Stimulated activated CD8-positive, alpha-beta memory T cell treated with anti-CD3 and anti-CD28 coated beads, Interleukin-15, amount 100 ng/mL, for 24 hours (primary cell): ENCODE measurements at regions not wholly inside any gene's neighbourhood (a gene's known extent, or its start where the extent isn't known, plus 50 kb on each side); places are given as distances from the start of the nearest gene placed in this dataset.

Experiments
- DNase-seq: peaks from one replicate; pipeline ENCODE4 v3.0.0-alpha.2; 2020; ENCODE audit warnings: low read depth

DNA sequence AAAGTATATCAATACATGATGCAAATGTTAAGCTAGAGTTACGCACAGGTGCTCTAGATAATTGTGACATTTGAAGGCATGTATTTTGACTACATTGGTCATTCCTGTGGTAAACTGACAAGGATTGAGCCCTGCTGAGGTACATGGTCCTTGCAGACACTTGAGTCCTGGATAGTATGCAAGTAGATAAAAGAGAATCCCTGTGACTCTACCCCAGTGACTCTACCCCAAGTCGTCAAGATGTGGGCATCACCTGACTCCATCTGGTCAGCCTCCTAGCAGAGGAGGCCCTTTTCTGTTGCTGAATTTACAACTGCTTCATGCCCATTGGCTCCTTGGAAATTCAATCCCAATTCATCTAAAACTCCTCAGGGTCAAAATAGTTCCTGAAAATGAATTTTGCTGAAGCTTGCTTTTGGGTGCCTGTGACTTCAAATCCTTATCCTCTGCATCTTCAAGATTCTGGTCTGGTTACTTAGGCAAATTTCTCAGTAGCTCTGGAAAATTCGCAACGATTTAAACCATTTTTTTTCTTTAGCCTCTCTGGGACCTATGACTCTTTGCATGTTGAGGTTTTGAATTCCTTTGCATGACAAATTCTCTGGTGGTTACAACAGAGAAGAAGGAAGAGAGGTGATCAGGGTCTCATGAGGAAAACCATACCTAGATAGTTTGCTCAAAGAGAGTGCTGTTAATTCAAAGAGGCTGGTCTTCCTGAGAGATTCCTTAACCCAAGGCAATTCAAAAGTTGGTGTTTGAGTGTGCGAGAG, 422.1 kb downstream of the FGF9 start:
- no peak for DNase-seq

DNA sequence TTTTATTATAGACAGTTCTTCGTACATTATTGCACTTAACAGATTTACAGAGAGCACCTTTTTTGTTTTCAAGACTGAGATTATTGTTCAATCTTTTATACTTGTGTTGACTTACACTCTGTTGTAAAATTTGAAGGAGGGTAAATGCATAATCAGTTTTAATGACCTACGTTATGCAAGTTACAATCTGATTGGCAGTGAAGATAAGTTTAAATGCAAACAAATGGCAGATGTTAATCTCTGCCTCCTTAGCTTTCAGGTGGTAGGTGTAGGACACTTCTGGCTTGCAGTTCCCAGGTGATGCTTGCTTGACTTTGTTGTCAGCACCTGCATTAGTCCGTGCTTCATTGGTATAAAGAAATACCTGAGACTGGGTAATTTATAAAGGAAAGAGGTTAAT, 424.9 kb downstream of the FGF9 start:
- DNase-seq = no peak

DNA sequence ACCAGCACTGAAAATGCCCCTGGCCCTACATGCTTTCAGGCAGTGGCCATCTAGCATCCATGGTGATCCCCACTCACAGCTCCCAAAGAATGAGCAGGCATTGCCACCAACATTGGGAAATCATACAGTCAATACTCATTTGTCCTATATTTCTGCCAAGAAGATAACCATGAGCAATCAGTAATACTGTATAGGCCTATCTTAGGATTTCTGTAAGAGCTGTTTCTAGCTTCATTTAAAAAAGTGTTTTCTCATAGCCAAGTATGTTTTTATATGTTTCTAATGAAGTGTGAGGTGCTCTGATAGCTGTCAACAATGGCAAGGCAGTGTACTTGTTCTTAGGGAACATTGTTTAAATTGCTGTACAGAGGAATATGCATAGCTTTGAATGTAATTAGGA, 428.7 kb downstream of the FGF9 start:
- no peak for DNase-seq

DNA sequence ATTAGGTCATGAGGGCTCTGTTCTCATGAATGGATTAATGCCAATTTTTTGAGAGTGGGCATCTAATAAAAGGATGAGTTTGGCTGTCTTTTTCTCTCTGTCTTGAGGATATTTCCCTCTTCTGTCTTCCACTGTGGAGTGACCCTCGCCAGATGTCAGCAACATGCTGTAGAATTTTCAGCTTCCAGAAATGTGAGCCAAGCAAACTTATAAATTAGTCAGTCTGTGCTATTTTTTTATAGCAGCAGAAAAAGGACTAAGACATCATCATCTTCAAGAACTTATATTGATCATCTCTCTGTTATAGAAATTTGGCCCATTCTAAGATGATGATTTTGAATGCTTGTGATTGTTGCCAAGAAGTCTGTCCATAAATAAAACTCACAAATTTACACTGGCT, 431.4 kb downstream of the FGF9 start:
- no peak for DNase-seq

DNA sequence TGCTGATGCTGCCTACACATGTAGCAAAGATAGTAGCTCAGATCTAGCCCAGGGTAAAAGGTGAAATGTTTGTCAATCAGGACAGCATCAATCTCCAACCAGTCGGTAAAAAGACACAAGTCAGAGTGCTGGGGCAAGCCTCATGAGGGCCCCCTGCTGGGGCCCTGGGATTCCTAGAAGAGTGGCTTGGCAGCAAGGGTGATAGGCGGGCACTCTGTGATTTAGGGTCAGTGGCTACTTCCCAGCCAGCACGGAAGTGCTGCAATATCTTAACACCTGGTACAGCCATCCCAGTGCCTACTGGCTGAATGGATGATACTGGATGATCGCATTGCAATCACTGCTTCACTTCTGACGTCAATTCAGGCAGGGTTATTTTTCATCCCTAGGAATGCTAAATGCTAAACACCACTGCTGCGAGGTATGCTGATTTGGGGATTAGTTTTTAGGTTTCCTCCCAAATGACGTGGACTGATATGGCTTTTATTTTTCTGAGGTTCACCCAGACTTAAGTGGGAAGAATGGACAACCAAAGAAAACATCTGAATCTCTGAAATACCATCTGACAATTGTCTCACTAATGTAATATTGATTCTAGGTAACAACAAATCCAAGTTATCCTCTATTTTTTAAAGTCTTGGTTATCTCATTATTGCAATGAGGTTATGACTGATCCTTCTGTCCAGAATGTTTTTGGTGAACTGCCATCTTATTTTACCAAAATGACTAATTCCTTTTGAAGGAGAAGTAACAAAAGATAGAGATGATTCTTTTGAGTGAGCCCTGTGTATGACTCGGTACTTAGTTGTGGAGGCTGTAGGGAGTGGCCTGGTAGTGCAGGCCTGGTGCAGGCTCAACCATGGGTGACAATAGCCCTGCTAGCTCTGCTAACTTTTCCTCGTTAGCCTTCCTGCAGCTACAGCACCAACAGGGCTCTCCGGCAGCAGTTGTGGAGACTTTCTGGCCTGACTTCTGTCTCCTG, 432.5 kb downstream of the FGF9 start:
- DNase-seq = no peak

DNA sequence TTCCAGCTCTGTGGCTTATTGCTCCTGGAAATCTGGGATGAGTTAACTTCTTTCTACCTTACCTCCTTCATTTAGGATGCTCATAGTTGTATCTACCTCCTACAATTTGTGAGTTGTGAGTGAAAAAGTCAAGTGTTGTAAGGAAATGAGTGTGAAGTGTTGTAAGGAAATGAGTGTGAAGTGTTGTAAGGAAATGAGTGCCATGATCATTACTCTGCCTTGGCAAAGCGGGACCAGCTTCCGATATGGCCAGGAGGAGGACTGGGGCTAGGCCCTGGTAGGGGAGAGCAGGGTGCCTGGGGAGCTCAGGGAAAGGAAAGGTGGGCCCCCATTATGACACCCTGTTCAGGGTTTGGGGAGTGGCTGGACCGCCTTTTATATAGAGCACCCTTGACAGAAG, 435.2 kb downstream of the FGF9 start:
- no peak for DNase-seq

DNA sequence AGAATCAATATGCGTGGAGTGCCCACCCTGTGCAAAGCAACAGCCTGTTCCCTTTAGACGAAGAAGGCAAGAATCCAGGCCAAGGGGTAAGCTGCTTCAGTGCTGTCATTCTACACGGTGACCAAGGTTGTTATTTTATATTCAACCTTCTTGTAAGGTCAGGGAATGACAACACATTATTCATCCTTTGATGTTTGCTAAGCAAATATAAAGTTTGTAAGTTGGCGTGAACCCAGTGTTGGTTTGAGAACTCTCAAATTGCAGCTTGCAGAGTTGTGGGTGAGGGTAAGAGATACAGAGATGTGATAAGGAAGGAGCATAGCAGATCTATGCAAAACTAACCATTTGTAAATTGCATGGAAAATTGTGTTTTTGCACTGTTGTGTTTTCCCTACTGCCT, 436.7 kb downstream of the FGF9 start:
- DNase-seq = no peak

DNA sequence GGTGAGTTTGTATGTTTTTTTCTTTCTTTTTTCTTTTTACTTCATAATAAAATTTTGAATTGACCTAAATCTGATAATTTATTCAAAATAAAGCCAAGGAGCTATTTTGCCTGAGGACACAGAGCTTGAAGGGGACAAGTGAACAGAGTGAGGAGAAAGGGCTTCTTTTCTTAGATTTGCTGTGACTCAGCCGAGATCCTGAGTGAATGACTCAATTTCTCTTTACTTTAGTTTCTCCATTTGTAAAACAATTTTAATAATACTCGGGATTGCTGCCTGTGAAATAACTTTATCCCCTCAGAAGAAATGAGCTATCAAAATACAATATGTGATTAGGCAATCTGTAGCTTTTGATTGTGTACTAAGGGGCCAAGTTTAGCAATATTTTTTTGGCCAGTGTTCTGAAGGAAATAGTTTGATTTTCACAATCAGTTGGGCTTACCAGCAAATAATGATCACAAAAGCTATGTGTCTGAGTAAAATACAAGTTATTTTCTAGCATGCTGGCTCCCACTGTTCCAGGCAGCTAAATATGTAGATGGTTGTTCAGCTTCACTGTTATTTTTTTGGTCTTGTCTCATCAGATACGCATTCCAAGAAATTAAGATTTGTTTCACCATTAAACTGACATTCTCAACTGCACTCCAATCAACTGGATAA, 437.5 kb downstream of the FGF9 start:
- DNase-seq = no peak

DNA sequence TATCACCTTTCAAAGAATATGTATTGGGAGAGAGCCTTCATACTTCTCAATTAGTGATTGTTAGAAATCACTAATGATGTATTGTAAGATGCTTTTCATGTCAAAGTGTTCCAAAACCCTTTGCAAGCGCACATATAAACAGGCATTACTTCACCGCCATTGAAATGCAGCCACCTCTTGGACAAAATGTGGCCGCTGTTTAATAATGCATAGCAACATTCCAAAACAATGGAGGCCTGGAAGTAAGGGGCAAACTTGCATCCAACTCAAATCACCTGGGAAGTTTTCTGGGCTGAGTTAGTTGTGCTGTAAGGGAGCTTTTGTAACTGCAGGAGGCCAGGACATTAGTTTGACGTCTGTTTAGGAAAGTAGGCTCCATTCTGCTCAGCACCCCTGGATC, 438.1 kb downstream of the FGF9 start:
- DNase-seq = no peak

DNA sequence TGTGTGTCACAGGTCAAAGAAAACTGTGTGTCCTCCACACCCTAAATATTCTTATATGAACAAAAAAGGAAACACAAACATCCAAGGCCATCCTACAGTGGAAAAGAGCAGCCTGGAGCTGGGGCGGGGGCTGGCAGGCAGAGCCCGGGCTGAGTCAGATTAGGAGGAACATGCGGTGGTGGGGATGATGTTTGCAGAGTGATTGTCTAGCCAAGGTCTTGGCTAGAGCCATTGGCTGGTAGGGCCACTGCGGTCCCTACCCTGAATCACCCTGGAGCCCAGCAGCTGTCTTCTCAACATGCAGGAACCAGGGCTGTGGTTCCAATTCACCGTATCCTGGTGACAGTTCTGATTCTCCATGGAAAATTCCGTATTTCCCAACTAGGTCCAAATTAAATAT, 439.5 kb downstream of the FGF9 start:
- DNase-seq = no peak

DNA sequence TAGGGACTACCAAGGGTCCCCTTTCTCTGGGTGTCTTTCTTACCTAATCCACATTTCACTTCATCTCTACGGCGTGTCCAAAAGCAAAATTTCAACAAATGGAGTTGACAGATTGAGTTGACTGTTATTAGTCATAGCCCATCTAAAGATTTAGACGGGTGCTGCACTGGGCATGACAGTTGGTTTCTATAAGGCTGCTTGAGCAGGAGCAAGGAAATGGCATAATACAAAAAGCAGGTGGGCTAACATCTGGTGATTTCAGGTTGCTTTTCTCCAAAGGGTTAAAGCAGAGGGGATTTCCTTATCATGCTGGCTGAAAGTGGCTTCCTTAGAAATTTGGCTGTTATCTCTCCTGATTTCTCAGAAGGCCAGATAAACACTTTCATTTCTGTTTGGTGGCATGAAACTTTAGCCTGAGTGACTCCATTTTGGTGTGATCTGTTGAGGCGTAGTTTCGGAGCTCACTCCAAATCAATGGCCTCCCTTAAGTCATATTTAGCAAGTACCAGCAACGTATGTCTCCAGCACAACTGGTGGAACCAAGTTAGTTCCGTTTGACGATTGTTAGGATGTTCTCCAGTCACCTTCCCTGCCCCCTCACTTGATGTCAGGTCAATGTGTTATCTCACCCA, 440.4 kb downstream of the FGF9 start:
- no peak for DNase-seq

DNA sequence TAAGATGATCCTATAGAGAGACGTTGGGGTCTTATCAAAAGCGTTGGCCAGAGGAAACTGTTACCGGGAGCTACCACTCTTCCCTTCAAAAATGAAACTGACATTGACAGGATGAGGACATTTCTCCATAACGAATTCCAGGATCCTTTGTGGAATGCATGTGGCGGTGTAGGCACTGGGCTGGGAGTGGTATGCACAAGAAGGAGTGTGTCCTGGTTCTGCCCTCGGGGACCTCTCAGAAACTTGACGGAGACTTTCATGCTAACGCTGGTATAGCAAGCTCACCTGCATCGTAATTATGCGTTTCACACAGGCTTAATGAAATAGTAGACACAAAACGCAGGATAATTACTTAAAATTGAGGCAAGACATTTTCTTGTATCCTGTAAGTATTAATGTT, 441.1 kb downstream of the FGF9 start:
- DNase-seq = no peak

DNA sequence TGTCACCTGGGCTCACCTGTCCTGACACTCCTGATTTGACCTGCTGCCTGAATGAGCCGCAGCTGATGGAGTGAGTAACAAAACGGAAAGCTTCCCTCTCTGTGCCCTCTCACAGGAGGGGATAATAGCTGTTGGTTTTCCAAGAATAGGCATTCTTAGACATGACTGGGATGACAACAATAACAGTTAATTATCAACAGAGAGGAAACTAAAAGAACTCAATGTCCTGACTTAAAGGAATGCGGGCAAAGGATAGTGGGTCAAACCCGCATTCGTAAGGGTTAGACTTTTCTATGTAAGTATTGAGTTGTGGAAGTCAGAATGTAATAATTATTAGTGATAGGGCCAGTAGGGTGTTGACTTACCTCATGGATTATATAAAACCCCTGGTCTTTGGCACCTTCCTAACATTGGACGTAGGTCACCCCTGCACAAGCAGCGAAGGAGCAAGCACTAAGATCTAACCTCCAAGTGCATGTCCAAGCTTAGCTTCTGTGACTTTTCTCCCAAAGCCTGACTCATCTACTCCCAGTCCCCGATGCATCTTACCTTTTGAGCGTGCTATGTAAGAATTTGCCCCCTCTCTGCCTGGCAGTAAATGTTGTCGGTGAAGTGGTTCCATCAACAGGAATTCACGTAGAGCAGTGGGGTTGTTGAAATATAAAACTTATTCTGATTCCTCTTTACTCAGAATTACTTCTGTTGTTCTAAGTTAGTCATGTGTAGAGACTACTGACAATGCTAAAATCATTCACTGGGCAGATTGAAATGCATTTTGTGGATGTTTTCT, 442.3 kb downstream of the FGF9 start:
- DNase-seq = no peak

DNA sequence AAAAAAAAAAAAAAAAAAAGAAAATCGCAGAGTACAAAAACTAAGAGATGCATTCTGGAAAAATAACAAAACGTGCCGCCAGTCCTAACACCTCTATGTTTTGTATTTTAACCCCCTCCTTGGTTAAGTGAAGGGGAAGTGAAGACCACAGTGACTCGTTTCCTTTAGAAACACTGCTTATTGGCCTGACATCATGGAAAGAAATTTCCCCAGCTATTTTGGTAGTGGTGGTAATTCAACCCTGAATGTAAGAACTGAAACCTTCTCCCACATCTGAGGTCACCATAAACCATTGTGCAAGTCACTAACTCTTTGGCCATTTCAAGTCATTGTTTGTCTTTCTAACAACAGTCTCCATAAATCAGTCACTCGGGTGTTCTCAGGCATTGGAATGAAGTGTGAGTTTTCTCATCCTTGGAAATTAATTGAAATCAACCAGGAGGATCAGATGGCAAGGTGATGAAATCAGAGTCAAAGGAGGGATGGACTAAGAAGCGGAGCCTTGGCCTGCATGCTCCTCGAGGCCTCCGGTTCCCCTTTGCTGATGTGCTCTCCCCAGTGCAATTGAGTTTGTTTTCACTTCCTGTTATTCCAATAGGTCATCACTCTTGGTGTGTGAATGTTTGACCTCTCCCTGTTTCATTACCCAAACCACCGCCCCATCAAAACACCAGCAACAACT, 443.9 kb downstream of the FGF9 start:
- no peak for DNase-seq

DNA sequence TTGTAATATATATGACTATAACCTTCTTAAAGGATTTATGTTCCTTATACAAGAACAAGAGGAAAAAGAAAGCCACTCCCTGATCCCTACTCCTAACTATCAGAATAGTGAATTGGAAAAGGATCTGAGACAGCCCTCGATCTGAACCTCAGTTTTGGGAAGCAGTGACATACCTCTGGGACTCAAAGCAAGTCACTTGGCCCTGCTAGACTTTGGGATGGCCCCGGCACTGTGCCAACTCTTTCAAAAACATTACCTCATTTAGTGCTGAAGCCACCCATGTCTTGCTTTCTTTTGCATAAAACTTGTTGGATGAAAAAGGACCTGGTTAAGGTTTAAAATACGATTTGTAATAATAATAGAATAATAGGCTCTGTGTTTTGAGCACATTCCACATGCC, 447.3 kb downstream of the FGF9 start:
- no peak for DNase-seq

DNA sequence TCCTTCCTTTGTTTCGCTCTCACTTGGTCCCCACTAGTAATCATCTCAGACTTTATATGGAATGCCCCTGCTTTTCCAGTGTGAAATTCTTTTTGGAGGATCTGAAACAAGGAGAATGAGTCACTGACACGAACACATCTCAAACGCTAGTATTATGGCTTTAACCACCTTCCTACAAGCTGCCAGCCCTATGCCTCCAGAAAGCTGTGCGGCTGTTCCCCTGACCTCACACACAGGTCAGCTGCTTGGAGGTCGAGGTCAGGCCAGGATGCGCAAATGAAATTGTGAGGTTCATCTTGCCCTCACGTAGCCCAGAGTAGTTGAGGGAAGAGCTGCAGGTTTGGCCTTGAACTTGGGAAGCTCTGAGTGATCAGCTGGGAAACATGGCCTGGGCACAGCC, 449.8 kb downstream of the FGF9 start:
- DNase-seq = no peak

DNA sequence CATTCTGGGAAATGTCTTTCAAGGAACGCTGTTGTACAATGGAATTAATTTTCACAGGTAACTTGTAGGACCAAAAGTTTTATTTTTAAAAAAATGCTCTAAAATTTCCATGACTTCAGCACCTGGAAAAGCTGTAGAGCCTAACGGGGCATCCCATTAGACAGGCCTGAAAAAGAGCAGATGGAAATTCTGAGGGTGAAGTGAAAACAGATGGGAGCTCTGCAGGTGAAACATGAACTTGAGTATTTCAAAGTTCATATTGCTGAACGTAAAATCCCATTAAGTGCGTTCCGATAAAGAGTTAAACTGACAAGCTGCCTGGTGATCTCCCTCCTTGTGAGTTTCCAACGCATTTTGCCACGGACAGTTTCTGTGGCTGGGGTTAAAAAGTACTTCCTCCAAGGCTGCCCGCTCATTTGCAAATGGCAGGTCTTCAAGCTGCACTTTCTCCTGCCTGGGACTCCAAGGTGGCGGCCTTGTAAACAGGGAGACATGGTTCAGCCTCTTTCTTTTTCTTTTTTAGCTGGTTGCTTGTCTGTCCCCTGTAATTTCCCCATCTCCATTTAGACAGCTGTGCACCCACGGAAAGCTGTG, 450.4 kb downstream of the FGF9 start:
- DNase-seq = no peak

DNA sequence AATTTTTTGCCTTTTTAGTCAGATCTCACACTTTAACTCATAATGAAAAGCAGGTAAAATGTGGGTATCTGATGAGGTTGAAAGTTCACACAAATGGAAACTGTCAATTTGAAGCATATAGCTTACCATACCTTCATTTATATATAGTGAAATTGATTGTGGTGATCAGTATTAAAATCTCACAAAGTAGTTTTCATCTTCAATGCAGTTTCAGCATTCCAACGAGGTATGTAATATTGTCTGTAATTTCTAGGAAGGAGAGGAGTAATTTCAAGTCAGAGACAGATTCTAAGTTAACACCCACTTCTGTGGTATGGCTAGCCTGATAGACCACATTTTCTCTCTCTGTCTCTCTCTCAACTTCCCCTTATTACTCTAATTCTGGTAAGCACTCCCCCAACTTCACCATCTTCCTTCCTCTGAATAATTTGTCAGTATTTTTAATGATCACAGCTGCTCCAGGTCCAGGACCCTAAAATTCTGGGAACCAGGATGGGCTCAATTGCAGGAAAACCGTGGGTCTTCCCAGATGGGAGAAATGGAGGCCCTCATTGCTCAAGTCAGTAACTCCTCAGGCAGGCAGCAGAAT, 455.7 kb downstream of the FGF9 start:
- no peak for DNase-seq

DNA sequence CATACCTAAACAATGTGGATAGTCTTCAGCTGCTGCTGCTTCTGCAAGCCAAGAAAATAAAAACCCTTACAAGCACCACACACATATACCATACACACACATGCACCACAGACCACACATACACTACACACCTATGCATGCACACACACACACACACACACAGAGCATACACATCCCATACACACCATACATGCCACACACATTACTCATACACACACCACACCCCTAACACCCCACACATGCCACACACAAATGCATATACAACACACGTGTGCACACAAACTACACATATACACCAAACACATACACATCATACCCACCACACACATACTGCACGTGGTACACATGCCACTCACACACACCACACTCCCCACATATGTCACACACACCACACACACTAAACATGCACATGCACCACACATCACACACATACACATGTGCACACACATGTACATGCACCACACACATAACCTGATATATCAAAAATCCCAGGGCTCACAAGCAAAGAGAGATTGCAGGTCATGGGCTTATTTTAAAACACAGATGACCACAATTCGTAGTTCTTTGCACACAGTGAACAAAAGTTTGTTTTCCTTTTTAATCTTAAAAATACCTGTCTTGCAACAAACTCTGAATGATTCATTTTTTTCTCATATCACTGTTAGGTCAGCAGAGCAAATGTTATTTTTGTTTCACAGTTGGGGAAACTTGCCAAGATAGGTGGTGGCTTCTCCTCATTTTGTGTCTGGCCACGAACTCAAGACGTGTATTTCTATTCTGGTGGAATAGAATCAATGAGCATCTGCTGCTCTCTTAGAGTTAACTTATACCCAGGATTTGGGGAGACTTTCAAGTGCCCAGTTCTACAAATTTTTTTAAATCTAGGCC, 456.6 kb downstream of the FGF9 start:
- DNase-seq = no peak
